SHP77 treated with DMSO at 0.1 percent for 48 hours (cell line): ENCODE measurements at regions not wholly inside any gene's neighbourhood (a gene's known extent, or its start where the extent isn't known, plus 50 kb on each side); places are given as distances from the start of the nearest gene placed in this dataset.
"Not testable (repeated sequence)": the region's sequence is repeated elsewhere in the genome, so short reads cannot be mapped to it uniquely, and the experiment has no call there.

Experiments
- DNase-seq: peaks from one replicate; lab custom pipeline; 2025; lab: John Stamatoyannopoulos, UW

GRCh38 chr20:51923633-51924032 lies 121.3 kb upstream of the SALL4 start:
- no peak for DNase-seq

- not testable (repeated sequence) for DNase-seq
Observed at GRCh38 chr20:51922812-51923211, 120.5 kb upstream of the SALL4 start.

DNA sequence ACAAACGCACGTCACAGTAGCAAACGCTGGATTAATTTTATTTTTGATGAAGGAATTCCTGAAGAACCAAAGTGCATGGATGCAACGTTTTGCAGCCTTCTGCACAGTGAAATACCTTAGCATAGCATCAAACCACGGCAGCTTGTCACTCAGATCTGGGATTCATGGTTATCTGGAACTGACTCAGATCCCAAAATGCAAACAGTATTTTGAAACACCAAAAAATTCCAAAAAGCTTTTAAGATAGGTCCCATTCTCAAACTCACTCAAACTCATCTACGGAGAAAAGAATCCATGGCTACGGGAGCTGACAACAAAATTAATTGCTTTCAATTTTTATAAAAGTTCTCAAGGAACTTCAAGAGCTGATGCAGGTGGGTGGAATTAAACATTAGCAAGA lies 116.2 kb upstream of the SALL4 start:
- no peak for DNase-seq

- no peak for DNase-seq
Observed at GRCh38 chr20:51917886-51918535, 115.7 kb upstream of the SALL4 start.

DNA sequence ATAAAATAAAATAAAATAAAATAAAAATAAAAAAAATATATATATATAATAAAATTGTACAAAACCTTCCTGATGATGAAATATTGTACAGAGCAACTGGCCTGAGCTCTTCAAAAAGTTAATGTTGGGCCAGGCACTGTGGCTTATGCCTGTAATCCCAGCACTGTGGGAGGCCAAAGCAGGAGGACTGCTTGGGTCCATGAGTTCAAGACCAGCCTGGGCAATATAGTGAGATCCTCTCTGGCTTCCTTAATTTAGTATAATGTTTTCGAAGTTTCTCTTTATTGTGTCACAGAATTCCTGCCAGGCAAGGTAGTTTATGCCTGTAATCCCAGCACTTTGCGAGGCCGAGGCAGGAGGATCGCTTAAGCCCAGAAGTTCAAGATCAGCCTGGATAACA lies 113.9 kb upstream of the SALL4 start:
- no peak for DNase-seq

GRCh38 chr20:51914758-51915157 lies 112.4 kb upstream of the SALL4 start:
- DNase-seq: no peak

DNA sequence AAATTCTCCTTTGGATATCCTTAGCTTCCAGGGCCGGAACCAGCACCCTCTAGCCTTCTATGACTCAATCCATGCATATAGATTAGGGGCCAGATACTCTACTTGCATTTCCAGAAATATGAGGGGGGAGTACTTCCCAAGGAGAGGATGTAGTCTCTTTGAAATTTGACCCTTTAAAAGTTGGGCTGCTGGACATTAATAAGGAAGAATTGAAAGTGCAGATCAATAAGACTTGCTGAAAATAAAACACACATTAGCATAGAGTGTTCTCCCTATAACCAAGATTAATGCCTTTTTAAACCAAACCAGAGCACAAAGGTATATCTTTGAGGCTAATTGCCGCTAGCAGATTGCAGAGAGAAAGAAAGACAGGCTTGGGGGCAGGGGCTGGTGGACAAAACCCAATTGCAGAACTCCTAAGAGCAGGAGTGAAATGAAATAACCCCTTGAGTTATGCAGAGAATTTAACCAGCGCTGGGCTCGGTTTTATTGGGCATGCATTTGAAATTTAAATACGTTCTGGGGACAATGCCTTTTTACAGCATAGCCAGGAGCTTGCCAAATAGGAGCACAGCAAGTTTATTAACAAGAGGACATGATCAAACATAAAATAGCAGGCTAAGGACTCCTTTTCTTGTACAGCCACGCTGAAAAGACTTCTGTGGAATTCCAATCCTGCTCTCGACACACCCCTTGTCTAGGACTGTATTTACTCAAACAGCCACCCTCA lies 108.2 kb upstream of the SALL4 start:
- DNase-seq: no peak

- no peak for DNase-seq
Observed at GRCh38 chr20:51906679-51907078, 104.4 kb upstream of the SALL4 start.

DNA sequence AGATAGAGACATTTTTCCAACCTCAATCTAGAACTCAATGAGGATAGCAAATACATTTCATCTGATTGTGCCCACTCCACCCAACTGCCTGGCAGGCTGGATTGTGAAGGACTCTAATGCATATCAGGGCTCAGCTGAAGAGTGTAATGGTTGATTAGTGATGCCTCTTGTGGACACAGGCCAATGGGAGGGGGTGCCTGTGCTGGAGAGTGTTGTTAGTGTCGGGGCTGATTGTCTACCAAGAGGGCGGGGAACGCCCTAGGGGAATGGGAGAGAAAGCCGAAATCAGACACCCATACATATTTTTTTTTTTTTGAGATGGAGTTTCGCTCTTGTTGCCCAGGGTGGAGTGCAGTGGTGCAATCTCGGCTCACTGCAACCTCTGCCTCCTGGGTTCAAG lies 103.7 kb upstream of the SALL4 start:
- no peak for DNase-seq

DNA sequence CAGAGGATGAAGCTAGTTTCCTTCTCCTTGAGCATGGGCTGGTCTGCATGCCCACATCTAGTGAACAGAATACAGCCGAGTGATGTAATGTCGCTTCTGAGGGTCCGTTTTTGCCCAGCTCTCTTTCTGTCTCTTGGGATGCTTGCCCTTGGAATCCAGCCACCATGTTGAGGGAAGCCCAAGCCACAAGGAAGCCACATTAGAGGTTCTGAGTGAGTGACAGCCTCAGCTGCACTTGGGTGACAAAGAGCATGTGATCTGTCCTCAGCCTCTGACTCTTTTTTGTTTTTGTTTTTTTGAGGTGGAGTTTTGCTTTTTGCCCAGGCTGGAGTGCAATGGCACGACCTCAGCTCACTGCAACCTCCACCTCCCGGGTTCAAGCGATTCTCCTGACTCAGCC lies 100.6 kb upstream of the SALL4 start:
- DNase-seq: no peak

DNA sequence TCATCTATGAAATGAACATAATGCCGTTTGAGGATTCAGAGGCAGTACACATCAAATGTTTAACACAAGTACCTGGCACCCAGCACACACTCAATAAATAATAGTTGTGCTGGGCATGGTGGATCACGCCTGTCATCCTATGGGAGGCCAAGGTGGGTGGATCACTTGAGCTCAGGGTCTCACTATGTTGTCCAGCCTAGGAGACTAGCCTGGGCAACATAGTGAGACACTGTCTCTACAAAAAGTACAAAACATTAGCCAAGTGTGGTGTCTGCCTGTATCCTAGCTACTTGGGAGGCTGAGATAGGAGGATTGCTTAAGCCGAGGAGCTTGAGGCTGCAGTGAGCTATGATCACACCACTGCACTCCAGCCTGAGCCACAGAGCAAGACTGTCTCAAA lies 98.1 kb upstream of the SALL4 start:
- no peak for DNase-seq

DNA sequence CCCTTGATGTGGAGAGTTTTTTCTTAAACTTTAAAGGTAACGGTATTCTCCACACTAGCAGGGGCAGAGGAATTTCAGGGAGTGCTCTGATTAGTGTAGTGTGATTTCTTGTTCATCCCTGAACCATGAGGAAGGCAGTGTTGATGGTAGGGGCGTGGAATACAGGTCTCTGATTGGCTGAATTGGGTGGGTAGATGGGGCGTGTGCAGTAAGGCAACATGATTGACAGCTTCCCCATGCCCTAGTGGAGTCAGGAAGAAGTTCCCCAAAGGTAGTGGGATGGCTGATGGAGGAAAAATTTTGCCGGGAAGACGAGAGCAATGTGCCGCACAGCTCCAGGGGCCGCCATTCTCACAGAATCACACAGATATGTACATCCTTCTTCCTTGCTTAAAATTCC lies 97.4 kb upstream of the SALL4 start:
- no peak for DNase-seq

DNA sequence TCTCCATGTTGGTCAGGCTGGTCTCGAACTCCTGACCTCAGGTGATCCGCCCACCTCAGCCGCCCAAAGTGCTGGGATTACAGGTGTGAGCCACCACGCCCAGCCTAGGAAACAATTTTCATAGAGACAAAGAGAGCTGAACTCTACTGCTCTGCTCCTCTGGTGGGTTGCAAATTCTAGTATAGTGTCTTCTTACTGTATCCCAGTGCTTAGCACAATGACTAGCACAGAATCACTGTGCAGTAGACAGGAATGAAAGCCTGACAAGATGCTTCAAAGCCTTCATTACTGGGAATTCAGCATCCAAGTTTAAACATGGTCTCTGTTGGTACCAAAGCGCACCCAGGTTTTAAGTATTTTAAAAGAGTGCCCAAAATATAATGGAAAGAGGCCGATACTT lies 96.5 kb upstream of the SALL4 start:
- DNase-seq: no peak

DNA sequence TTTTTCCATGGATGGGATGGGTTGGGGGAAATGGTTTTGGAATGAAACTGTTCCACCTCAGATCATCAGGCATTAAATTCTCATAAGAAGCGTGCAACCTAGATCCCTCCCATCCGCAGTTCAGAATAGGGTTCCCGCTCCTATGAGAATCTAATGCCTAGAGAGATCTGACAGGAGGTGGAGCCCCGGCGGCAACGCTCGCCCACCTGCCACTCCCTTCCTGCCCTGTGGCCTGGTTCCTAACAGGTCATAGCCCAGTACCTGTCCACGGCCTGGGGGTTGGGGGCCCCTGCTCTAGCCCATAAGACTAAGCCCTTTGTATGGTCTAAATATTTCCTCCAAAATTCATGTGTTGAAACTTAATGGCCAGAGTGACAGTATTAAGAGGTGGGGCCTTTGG lies 92.3 kb upstream of the SALL4 start:
- no peak for DNase-seq

DNA sequence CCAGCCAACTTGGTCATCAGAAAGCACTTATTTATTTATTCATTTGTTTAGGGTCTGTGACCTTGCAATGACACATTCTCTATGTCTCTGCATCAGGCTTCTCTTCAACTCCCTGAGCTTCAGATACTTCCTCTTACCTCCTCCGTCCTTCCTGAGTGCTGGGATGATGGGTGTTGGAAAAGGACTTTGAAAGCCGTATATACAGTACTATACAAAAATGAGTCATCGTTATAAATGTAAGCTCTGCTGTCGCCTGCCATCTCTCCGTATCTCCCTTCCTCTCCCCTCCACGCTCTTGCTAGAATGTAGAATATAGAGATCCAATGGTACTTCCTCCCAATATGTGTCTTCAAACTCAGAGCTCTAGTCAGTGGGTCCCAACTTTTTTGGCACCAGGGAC lies 91.9 kb upstream of the SALL4 start:
- no peak for DNase-seq

DNA sequence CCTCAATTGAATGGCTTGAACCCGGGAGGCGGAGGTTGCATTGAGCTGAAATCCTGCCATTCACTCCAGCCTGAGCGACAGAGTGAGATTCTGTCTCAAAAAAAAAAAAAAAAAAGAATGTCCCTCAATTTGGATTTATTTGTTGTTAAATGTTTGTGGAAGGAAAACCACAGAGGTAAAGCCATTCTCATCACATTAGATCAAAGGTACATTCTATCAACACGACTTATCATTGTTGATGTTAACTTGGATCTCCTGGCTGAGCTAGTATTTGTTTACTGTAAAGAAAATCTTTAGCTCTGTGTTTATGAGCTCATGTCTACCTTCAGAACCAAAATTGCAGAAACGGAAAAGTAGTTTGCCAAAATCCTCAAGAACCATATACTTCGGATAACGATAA lies 91.4 kb upstream of the SALL4 start:
- DNase-seq: no peak

- DNase-seq: no peak
Observed at GRCh38 chr20:51890003-51890402, 87.7 kb upstream of the SALL4 start.

- no peak for DNase-seq
Observed at GRCh38 chr20:51889466-51889865, 87.1 kb upstream of the SALL4 start.

GRCh38 chr20:51888291-51888690 lies 86.0 kb upstream of the SALL4 start:
- no peak for DNase-seq

- DNase-seq: no peak
Observed at GRCh38 chr20:51886891-51887608, 84.7 kb upstream of the SALL4 start.

DNA sequence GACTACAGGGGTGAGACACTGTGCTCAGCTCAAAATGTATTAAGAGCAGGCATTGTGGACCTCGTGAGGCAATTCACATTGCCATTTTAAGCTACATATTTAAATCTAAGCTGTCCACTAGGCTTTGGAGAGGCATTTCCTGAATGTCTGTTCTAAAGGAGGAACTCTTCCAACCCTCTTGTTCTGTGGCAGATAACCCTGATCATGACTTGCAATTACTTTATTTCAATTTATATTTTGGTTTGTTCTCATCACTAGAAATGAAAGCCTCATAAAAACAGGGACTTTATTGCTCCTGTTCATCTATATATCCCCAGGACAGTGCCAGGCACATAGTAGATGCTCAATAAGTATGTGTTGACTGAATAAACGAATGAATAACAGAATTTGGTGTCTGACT lies 84.0 kb upstream of the SALL4 start:
- DNase-seq: no peak

DNA sequence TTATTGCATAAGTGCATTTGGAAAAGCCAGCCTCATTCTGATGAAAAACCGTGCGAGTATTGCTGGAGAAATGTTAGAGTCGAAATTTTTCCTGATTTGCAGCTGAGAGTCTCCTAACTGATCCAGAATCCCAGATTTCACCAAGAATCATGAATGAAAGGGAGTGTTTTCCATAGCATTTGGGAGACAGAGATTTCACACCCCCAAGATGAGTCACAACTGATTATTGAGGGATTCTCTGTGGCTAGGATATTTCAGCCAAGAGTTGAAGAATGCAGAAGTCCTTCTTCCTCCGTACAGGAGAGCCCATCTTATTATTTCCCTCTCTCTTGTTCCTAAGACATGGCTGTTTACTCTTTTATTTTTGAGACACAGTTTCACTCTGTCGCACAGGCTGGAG lies 82.2 kb upstream of the SALL4 start:
- no peak for DNase-seq

DNA sequence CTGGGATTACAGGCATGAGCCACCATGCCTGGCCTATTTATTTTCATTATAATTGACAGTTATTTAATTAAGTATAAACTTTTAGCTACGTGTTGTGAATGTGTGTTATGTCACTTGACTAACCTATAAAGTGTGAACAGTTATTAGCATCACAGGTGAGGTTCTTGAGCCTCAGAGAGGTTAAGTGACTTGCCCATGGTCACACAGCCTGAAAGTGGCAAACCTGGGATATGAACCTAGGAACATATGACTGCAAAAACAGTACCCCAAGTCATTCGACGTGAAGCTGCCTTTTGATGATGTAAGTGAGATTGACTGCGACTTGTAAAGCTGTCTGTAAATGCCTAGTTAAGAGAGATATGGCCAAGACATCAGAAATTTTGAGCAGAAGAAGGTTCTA lies 77.9 kb upstream of the SALL4 start:
- no peak for DNase-seq
